IMR-90 (cell line): ENCODE measurements at regions not wholly inside any gene's neighbourhood (a gene's known extent, or its start where the extent isn't known, plus 50 kb on each side); places are given as distances from the start of the nearest gene placed in this dataset.

ENCODE experiments used
- BHLHE40 ChIP-seq: fragments of 150-350 bp; IDR thresholded peaks from 2 replicates; pipeline ENCODE4 v1.6.1; 2016; ENCODE audit warnings: mild to moderate bottlenecking, low read depth, low read length
- CEBPB ChIP-seq: IDR thresholded peaks from 2 replicates; pipeline ENCODE4 v1.6.1; 2012; ENCODE audit warnings: low read depth, low read length, improper control_type of control experiment
- CTCF ChIP-seq: conservative IDR thresholded peaks from 2 replicates; pipeline ENCODE4 v1.5.1; 2012; ENCODE audit warnings: mild to moderate bottlenecking, low read depth, low read length, improper control_type of control experiment
- ELK1 ChIP-seq: fragments of 150-350 bp; IDR thresholded peaks from 2 replicates; pipeline ENCODE4 v1.6.1; 2016; ENCODE audit warnings: low read depth, mild to moderate bottlenecking, low read length, moderate library complexity, borderline replicate concordance
- MXI1 ChIP-seq: IDR thresholded peaks from 2 replicates; pipeline ENCODE4 v1.6.1; 2012; ENCODE audit warnings: low read depth, mild to moderate bottlenecking, low read length, moderate library complexity, borderline replicate concordance
- POLR2A ChIP-seq: IDR thresholded peaks from 2 replicates; pipeline ENCODE4 v1.6.1; 2012; ENCODE audit warnings: mild to moderate bottlenecking, low read depth, low read length
- RAD21 ChIP-seq: IDR thresholded peaks from 2 replicates; pipeline ENCODE4 v1.6.1; 2012; ENCODE audit warnings: low read length, improper control_type of control experiment
- RCOR1 ChIP-seq: IDR thresholded peaks from 2 replicates; pipeline ENCODE4 v1.6.1; 2012; ENCODE audit warnings: mild to moderate bottlenecking, low read length, improper control_type of control experiment; ENCODE audit not compliant: insufficient replicate concordance
- RFX5 ChIP-seq: IDR thresholded peaks from 2 replicates; pipeline ENCODE4 v1.8.0; 2012; ENCODE audit warnings: low read depth, mild to moderate bottlenecking, low read length, moderate library complexity
- SMC3 ChIP-seq: fragments of 150-350 bp; IDR thresholded peaks from 2 replicates; pipeline ENCODE4 v1.6.1; 2016; ENCODE audit warnings: low read depth, mild to moderate bottlenecking, antibody characterized with exemption, low read length, moderate library complexity
- USF2 ChIP-seq: fragments of 150-350 bp; IDR thresholded peaks from 2 replicates; pipeline ENCODE4 v1.6.1; 2017; ENCODE audit warnings: mild to moderate bottlenecking, antibody characterized with exemption, low read length, low read depth

GRCh38 chr12:114921781-114922180, 237.8 kb upstream of the TBX3 start:
- TF ChIP-seq RCOR1 (no peak), POLR2A (no peak), CTCF (no peak), CEBPB (no peak), BHLHE40 (no peak), SMC3 (no peak), RAD21 (no peak), ELK1 (no peak), USF2 (no peak), MXI1 (no peak), RFX5 (no peak)
